Neural cell (in vitro differentiated cells): ENCODE measurements at regions not wholly inside any gene's neighbourhood (a gene's known extent, or its start where the extent isn't known, plus 50 kb on each side); places are given as distances from the start of the nearest gene placed in this dataset.

ENCODE experiments used
- CTCF ChIP-seq: fragments of 450-650 bp; IDR thresholded peaks from 2 replicates; pipeline ENCODE4 v1.5.1; 2014; ENCODE audit warnings: antibody characterized with exemption, mild to moderate bottlenecking, moderate library complexity; ENCODE audit not compliant: poor library complexity, severe bottlenecking
- EP300 ChIP-seq: fragments of 450-650 bp; conservative IDR thresholded peaks from 2 replicates; pipeline ENCODE4 v1.6.1; 2014; ENCODE audit warnings: antibody characterized with exemption, mild to moderate bottlenecking, moderate library complexity; ENCODE audit not compliant: poor library complexity, severe bottlenecking
- EZH2 ChIP-seq: fragments of 200-600, 300-800 bp; shearing (Covaris generic), sonication (generic); IDR thresholded peaks from 2 replicates; pipeline ENCODE4 v1.6.1; 2014; ENCODE audit warnings: antibody characterized with exemption, low read length, borderline replicate concordance, mild to moderate bottlenecking; ENCODE audit not compliant: insufficient read depth, poor library complexity, severe bottlenecking
- MXI1 ChIP-seq: fragments of 450-650 bp; conservative IDR thresholded peaks from 2 replicates; pipeline ENCODE4 v1.6.1; 2014; ENCODE audit warnings: antibody characterized with exemption, mild to moderate bottlenecking; ENCODE audit not compliant: poor library complexity, severe bottlenecking
- POLR2AphosphoS5 ChIP-seq: IDR thresholded peaks from 2 replicates; pipeline ENCODE4 v1.6.1; 2012
- RAD21 ChIP-seq: fragments of 450-650 bp; conservative IDR thresholded peaks from 2 replicates; pipeline ENCODE4 v1.6.1; 2014; ENCODE audit warnings: antibody characterized with exemption, mild to moderate bottlenecking, moderate library complexity
- SMC3 ChIP-seq: fragments of 450-650 bp; conservative IDR thresholded peaks from 2 replicates; pipeline ENCODE4 v1.6.1; 2014; ENCODE audit warnings: antibody characterized with exemption, mild to moderate bottlenecking, moderate library complexity; ENCODE audit not compliant: poor library complexity
- TAF1 ChIP-seq: IDR thresholded peaks from 2 replicates; pipeline ENCODE4 v1.6.1; 2012; ENCODE audit warnings: low read depth
- TF ChIP-seq, protein P1 (sequence below): IDR thresholded peaks from 2 replicates; pipeline ENCODE4 v1.6.1; 2012; ENCODE audit warnings: borderline replicate concordance

GRCh38 chr4:138348055-138348454 lies 105.9 kb upstream of the SLC7A11 start:
- TF ChIP-seq CTCF (no peak), EZH2 (no peak), RAD21 (no peak), EP300 (no peak), POLR2AphosphoS5 (no peak), SMC3 (no peak), TAF1 (no peak), MXI1 (no peak)
- TF ChIP-seq, protein P1, sequence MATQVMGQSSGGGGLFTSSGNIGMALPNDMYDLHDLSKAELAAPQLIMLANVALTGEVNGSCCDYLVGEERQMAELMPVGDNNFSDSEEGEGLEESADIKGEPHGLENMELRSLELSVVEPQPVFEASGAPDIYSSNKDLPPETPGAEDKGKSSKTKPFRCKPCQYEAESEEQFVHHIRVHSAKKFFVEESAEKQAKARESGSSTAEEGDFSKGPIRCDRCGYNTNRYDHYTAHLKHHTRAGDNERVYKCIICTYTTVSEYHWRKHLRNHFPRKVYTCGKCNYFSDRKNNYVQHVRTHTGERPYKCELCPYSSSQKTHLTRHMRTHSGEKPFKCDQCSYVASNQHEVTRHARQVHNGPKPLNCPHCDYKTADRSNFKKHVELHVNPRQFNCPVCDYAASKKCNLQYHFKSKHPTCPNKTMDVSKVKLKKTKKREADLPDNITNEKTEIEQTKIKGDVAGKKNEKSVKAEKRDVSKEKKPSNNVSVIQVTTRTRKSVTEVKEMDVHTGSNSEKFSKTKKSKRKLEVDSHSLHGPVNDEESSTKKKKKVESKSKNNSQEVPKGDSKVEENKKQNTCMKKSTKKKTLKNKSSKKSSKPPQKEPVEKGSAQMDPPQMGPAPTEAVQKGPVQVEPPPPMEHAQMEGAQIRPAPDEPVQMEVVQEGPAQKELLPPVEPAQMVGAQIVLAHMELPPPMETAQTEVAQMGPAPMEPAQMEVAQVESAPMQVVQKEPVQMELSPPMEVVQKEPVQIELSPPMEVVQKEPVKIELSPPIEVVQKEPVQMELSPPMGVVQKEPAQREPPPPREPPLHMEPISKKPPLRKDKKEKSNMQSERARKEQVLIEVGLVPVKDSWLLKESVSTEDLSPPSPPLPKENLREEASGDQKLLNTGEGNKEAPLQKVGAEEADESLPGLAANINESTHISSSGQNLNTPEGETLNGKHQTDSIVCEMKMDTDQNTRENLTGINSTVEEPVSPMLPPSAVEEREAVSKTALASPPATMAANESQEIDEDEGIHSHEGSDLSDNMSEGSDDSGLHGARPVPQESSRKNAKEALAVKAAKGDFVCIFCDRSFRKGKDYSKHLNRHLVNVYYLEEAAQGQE: no peak
